Prostate gland (tissue), 2 donors: ENCODE measurements at regions not wholly inside any gene's neighbourhood (a gene's known extent, or its start where the extent isn't known, plus 50 kb on each side); places are given as distances from the start of the nearest gene placed in this dataset.

Experiments used
- DNase-seq: peaks from one replicate; pipeline ENCODE4 v3.0.0-alpha.2; 2019; ENCODE audit warnings: low spot score
- H3K27ac ChIP-seq, 2 donors: fragments of 200-600 bp; sonication (generic); 2 replicates each; pipeline ENCODE4 v1.5.1; 2017 to 2019
- H3K27me3 ChIP-seq: fragments of 200-600 bp; sonication (generic); replicated peaks from 2 replicates; pipeline ENCODE4 v1.5.1; 2019; ENCODE audit not compliant: insufficient read depth
- H3K36me3 ChIP-seq, 2 donors: fragments of 200-600 bp; sonication (generic); 1 replicate in 1 of 2; 2 replicates in 1 of 2; pipeline versions ENCODE4 v1.5.1 to v1.8.1; 2017 to 2019
- H3K4me1 ChIP-seq: fragments of 200-600 bp; sonication (generic); replicated peaks from 2 replicates; pipeline ENCODE4 v1.5.1; 2019
- H3K4me3 ChIP-seq, 2 donors: fragments of 200-600 bp; sonication (generic); 2 replicates each; pipeline ENCODE4 v1.5.1; 2017 to 2019
- H3K9me3 ChIP-seq: fragments of 200-600 bp; sonication (generic); 2 replicates; pipeline ENCODE4 v1.5.1; 2017
- CTCF ChIP-seq, 4 experiments: fragments of 200-600 bp in 2 of 4; fragments of 450-650 bp in 2 of 4; sonication (generic) in 2 of 4; IDR thresholded peaks; 1 replicate in 3 of 4; 2 replicates in 1 of 4; pipeline ENCODE4 v1.5.1; 2016 to 2019; ENCODE audit warnings: antibody characterized with exemption in 4 of 4, mild to moderate bottlenecking in 2 of 4, moderate library complexity in 2 of 4
- POLR2A ChIP-seq: fragments of 450-650 bp; IDR thresholded peaks from one replicate; pipeline ENCODE4 v1.6.1; 2016; ENCODE audit warnings: antibody characterized with exemption, mild to moderate bottlenecking
- POLR2AphosphoS5 ChIP-seq: sonication (generic); formaldehyde crosslinking; IDR thresholded peaks from one replicate; pipeline ENCODE4 v1.6.1; 2017; ENCODE audit warnings: antibody characterized with exemption
- WGBS: methylation state at CpG from one replicate; pipeline ENCODE4 v1.1.5; 2018; 5-methylcytosine and 5-hydroxymethylcytosine counted together
- intact Hi-C: fragments of 100-400 bp; cut with DNase I; formaldehyde crosslinking; loops from one replicate; pipeline ENCODE4 v1.14.2; 2022

GRCh38 chr6:120913486-120913885 is 420.8 kb downstream of the TBC1D32 start:
- H3K36me3 ChIP-seq = no peaks in the 10 kb centered on the region
- TF ChIP-seq POLR2AphosphoS5 (no peak), POLR2A (no peak), CTCF (IDR thresholded peaks at IDR 0.05) (no peak)
- H3K4me1 ChIP-seq = no peaks in the 10 kb centered on the region
- no peak overlapping the region for H3K4me3 ChIP-seq
- WGBS = 15% methylated on average over 1 of the region's 1 CpG
- H3K27ac ChIP-seq = no peak overlapping the region
- H3K9me3 ChIP-seq = no peaks in the 10 kb centered on the region
- no peak for DNase-seq
- intact Hi-C loops = no loop called here
- no peaks in the 10 kb centered on the region for H3K27me3 ChIP-seq

GRCh38 chr6:120908767-120909166 is 425.5 kb downstream of the TBC1D32 start:
- Histone ChIP-seq H3K9me3 (no peaks in the 10 kb centered on the region), H3K4me1 (no peaks in the 10 kb centered on the region), H3K36me3 (no peaks in the 10 kb centered on the region), H3K27ac (no peak overlapping the region), H3K27me3 (no peaks in the 10 kb centered on the region), H3K4me3 (no peak overlapping the region)
- DNase-seq = no peak
- TF ChIP-seq POLR2AphosphoS5 (no peak), POLR2A (no peak), CTCF (IDR thresholded peaks at IDR 0.05) (no peak)
- intact Hi-C loops = no loop called here
- 90% methylated on average over 5 of the region's 5 CpGs for WGBS

DNA sequence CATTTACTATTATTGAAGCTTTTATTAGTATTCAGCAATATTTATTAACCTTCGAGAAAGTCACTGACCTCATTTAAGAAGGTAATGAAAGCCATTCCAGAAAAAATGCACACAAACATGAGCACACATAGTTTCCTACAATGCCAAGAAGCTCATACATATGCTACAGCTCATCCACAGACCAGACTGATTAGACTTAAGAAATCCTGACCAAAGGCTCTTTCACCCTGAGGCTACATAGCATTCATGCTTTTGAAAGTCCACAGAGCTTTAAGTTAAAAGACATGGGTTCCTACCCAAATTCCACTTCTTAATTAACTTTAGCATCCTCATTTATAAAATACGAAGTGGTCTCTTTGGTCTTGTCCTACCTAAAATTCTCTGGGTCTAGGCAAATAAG is 430.4 kb downstream of the TBC1D32 start:
- TF ChIP-seq CTCF (IDR thresholded peaks at IDR 0.05) = no peak
- TF ChIP-seq POLR2AphosphoS5 = no peak
- TF ChIP-seq POLR2A = no peak
- Histone ChIP-seq H3K27me3 (no peaks in the 10 kb centered on the region), H3K4me1 (no peaks in the 10 kb centered on the region), H3K36me3 (no peaks in the 10 kb centered on the region), H3K27ac (no peak overlapping the region), H3K4me3 (no peak overlapping the region), H3K9me3 (no peaks in the 10 kb centered on the region)
- intact Hi-C loops = no loop called here
- WGBS = 38% methylated on average over 2 of the region's 2 CpGs
- DNase-seq = no peak

- intact Hi-C loops = no loop called here
- no peak for TF ChIP-seq CTCF (IDR thresholded peaks at IDR 0.05)
- no peak for TF ChIP-seq POLR2AphosphoS5
- no peak for TF ChIP-seq POLR2A
Measured at GRCh38 chr6:120899932-120900331, 434.3 kb downstream of the TBC1D32 start.

DNA sequence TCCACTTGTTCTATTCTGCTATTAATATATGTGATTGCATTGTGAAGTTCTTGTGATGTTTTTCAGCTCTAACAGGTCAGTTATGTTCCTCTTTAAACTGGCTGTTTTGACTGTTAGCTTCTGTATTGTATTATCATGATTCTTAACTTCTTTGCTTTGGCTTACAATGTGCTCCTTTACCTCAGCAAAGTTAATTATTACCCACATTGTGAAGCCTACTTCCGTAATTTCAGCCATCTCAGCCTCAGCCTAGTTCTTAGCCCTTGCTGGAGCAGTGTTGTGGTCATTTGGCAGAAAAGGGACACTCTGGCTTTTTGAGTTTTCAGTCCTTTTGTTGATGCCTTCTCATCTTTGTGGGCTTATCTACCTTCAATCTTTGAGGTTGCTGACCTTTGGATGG is 440.2 kb downstream of the TBC1D32 start:
- Histone ChIP-seq H3K4me3 (no peak overlapping the region), H3K27ac (no peak overlapping the region), H3K36me3 (no peaks in the 10 kb centered on the region), H3K27me3 (no peaks in the 10 kb centered on the region), H3K4me1 (no peaks in the 10 kb centered on the region), H3K9me3 (no peaks in the 10 kb centered on the region)
- TF ChIP-seq POLR2A (no peak), CTCF (IDR thresholded peaks at IDR 0.05) (no peak), POLR2AphosphoS5 (no peak)
- DNase-seq = no peak
- intact Hi-C loops = no loop called here
- WGBS = 44% methylated on average over 1 of the region's 1 CpG

More at GRCh38 chr6:120899932-120900331, 434.3 kb downstream of the TBC1D32 start:
- no peak for DNase-seq
- H3K4me1 ChIP-seq = no peaks in the 10 kb centered on the region
- no peak overlapping the region for H3K4me3 ChIP-seq
- H3K9me3 ChIP-seq = no peaks in the 10 kb centered on the region
- H3K27ac ChIP-seq = no peak overlapping the region
- no peaks in the 10 kb centered on the region for H3K36me3 ChIP-seq
- no peaks in the 10 kb centered on the region for H3K27me3 ChIP-seq
